Activated naive CD4-positive, alpha-beta T cell treated with anti-CD3 and anti-CD28 coated beads, Interleukin-2, amount 50 U/mL, for 72 hours (primary cell): ENCODE measurements at regions not wholly inside any gene's neighbourhood (a gene's known extent, or its start where the extent isn't known, plus 50 kb on each side); places are given as distances from the start of the nearest gene placed in this dataset.
"Not testable (repeated sequence)": the region's sequence is repeated elsewhere in the genome, so short reads cannot be mapped to it uniquely, and the experiment has no call there.

Experiments used
- ATAC-seq, 2 donors: fragments of 150-1000 bp; cut with Tn5 transposase; 2 replicates each; pipeline ENCODE4 v1.10.0; 2021; ENCODE audit warnings: mild to moderate bottlenecking in 2 of 2, moderate library complexity in 2 of 2
- DNase-seq, 2 donors: peaks; one replicate each; pipeline ENCODE4 v3.0.0; 2021 to 2022; ENCODE audit warnings: low spot score in 2 of 2
- H3K27ac Mint-ChIP-seq, 2 donors: one replicate each; pipeline ENCODE4 v1.8.0; 2022; ENCODE audit warnings: mild to moderate bottlenecking in 2 of 2, mixed read lengths in 2 of 2
- H3K36me3 Mint-ChIP-seq, 2 donors: one replicate each; pipeline ENCODE4 v1.8.0; 2022; ENCODE audit warnings: mixed read lengths in 2 of 2
- H3K9me3 Mint-ChIP-seq, 2 donors: one replicate each; pipeline ENCODE4 v1.8.0; 2022; ENCODE audit warnings: mixed read lengths in 2 of 2

DNA sequence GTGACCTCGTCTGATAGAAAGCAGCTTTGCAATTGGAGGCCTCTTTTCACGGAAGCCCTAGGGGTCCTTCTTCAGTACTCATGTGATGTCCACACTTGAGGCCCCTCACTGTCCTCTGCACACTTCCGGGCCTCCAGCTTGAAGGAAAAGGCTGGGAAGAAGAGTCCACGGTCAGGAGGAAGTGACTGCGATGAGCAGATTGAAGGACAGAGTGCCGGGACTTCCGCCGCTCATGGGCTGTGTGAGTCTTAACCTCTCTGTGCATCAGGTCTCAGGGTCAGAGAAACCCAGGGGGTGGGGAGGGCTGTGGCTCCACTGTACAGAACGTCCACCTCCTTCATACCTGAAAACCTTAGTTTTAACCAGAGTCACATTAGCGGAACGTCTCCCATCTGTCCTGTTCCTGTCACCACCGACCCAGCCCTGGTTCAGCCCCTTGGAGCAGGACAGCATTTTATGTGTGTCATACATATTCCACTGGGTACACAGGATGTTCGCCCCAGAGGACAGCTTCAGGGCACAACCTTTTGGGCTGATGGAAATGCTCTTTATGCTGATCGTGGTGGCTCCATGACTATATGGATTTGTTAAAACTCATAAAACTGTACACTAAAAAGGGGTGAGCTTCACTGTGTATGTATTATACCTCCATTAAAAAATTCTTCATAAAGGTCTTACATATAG lies 51.0 kb upstream of the SORCS2 start:
- Mint-ChIP-seq H3K27ac (no peak overlapping the region), H3K9me3 (no peaks in the 10 kb centered on the region), H3K36me3 (no peaks in the 10 kb centered on the region)
- no peak for ATAC-seq
- DNase-seq: no peak

GRCh38 chr4:7140692-7141069 lies 51.7 kb upstream of the SORCS2 start:
- DNase-seq (no peak), ATAC-seq (no peak)
- Mint-ChIP-seq H3K9me3 (no peaks in the 10 kb centered on the region), H3K27ac (no peak overlapping the region), H3K36me3 (no peaks in the 10 kb centered on the region)

- H3K27ac Mint-ChIP-seq: peak overlapping the region in 1 of 2 donors; percentile 36
- no peaks in the 10 kb centered on the region for H3K9me3 Mint-ChIP-seq
- H3K36me3 Mint-ChIP-seq: no peaks in the 10 kb centered on the region
- ATAC-seq (no peak), DNase-seq (no peak)
These were observed 52.2 kb upstream of the SORCS2 start for GRCh38 chr4:7140062-7140691.

GRCh38 chr4:7139167-7139982 lies 53.0 kb upstream of the SORCS2 start:
- no peaks in the 10 kb centered on the region for H3K9me3 Mint-ChIP-seq
- DNase-seq (no peak), ATAC-seq (no peak)
- H3K36me3 Mint-ChIP-seq: no peaks in the 10 kb centered on the region
- no peak overlapping the region for H3K27ac Mint-ChIP-seq

DNA sequence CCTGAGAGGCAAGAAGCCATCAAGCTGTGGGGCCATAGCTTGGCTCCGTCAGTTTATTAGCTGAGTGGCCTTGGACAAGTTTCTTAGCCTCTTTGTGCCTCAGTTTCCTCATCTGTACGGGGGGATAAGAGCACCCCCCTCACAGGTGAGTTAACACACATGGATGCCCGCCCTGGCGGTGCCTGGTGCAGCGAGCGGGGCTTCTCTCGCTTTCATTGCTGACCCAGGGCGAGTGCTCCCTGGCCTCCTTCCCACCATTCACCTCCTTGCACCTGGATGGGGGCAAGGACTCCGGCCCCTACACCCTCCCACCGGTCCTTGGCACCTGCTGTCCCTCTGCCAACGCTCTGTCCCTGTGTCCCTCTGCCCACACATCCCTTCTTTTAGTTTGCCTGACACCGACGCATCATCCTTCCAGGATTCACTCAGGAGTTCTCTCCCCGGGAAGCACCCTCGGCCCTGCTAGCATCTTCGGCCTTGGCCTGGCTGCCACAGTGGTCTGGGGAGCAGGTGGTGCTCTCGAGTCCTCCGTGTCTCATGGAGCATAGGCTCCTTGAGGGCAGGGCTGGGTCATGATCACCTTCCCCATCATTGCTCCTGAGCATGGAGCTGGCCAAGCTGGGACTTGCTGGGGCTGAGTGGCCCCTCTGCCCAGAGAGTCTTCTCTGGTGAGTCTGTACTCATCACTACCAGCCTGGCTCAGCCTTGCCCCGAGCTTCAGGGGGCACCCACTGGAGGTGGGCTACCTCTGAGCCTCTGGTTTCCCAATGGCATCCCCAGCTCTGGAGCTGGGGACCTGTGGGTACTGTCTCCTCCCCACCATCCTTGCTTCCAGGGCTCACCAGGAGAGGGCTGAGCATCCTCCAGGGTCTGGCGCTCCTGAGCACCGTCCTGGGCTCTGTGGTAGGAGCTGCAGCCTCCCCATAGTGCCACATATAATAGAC lies 53.8 kb upstream of the SORCS2 start:
- DNase-seq (no peak), ATAC-seq (no peak)
- Mint-ChIP-seq H3K27ac (no peak overlapping the region), H3K9me3 (peaks cover 0 to 5% of the 10 kb centered on the region in 2 donors), H3K36me3 (no peaks in the 10 kb centered on the region)

GRCh38 chr4:7137326-7138200 lies 54.8 kb upstream of the SORCS2 start:
- H3K9me3 Mint-ChIP-seq: peaks cover 3 to 10% of the 10 kb centered on the region in 2 donors
- ATAC-seq (no peak), DNase-seq (no peak)

DNA sequence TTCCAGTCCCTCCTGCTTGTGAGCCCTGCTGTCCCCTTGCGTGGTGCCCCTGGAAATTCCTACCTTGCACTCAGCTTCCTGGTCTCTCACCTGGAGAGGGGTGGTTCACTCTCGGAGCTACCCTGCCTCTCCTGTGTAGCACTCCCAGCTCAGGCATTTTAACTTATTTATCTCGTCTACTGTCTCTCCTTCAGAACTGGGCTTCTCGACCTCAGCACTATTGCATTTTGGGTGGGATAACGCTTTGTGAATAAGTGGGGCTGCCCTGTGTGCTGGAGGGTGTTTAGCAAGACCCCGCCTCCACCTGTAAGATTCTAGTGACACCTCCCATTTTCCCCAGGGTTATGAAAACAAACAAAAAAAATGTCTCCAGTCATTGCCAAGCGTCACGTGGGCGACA lies 56.0 kb upstream of the SORCS2 start:
- ATAC-seq (no peak), DNase-seq (no peak)
- peaks cover 3 to 10% of the 10 kb centered on the region in 2 donors for H3K9me3 Mint-ChIP-seq
- H3K27ac Mint-ChIP-seq: no peak overlapping the region
- no peaks in the 10 kb centered on the region for H3K36me3 Mint-ChIP-seq

More at GRCh38 chr4:7137326-7138200, 54.8 kb upstream of the SORCS2 start:
- no peak overlapping the region for H3K27ac Mint-ChIP-seq
- no peaks in the 10 kb centered on the region for H3K36me3 Mint-ChIP-seq

DNA sequence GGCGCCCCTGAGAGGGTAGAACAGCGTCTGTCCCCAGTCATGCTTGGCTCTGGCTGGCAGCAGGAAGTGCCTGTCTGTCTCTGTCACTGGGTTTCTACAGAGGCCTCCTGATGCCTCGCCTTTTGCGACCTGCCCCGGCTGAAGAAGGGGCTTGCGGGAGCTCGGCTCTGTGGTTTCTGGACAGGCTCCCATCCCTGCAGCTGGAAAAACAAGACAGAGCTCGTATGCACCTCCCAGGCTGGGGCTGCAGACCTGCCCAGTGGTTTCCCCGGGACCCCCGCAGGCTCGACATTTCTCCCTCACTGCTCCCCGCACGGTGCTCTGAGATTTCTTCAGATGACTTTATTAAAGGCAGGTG lies 57.0 kb upstream of the SORCS2 start:
- no peak for DNase-seq
- H3K36me3 Mint-ChIP-seq: no peaks in the 10 kb centered on the region
- H3K27ac Mint-ChIP-seq: no peak overlapping the region
- peaks cover 3 to 10% of the 10 kb centered on the region in 2 donors for H3K9me3 Mint-ChIP-seq
- ATAC-seq: peak in 1 of 2 donors; percentile 25

GRCh38 chr4:7134737-7135388 lies 57.5 kb upstream of the SORCS2 start:
- H3K27ac Mint-ChIP-seq: no peak overlapping the region
- ATAC-seq (peak in 1 of 2 donors; percentile 23), DNase-seq (no peak)

DNA sequence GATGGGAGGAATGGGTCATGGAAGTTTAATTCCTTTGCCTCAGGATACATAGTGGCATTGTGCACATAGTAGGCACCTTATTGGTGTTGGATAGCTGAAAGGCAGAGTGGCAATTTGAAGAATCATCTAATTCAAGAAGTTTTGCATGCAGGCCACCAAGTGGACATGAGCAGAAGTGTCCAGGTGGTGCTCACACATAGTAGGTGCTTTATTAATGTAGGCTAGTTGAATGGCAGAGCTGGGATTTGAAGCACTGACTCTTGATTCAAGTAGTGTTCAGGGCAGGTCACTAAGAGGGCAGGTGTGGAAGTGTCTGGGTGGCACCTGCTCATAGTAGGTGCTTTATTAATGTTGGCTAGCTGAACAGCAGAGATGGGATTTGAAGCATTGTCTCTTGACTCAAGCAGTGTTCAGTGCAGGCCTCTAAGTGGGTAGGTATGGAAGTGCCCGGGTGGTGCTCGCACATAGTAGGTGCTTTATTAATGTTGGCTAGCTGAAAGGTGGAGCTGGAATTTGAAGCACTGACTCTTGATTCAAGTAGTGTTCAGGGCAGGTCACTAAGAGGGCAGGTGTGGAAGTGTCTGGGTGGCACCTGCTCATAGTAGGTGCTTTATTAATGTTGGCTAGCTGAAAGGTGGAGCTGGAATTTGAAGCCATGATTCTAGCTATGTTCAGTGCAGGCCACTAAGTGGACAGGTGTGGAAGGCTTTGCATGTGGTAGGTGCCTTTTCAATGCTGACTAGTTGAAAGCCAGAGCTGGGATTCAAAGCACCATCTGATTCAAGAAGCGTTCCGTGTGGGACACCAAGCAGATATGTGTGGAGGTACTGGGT lies 58.3 kb upstream of the SORCS2 start:
- not testable (repeated sequence) for H3K9me3 Mint-ChIP-seq, DNase-seq, H3K36me3 Mint-ChIP-seq, ATAC-seq, H3K27ac Mint-ChIP-seq

More at GRCh38 chr4:7134737-7135388, 57.5 kb upstream of the SORCS2 start:
- H3K36me3 Mint-ChIP-seq: no peaks in the 10 kb centered on the region
- H3K9me3 Mint-ChIP-seq: peaks cover 3 to 10% of the 10 kb centered on the region in 2 donors

- Mint-ChIP-seq H3K27ac (no peak overlapping the region), H3K9me3 (peaks cover 3 to 10% of the 10 kb centered on the region in 2 donors), H3K36me3 (no peaks in the 10 kb centered on the region)
- DNase-seq: no peak
- no peak for ATAC-seq
These were observed 59.4 kb upstream of the SORCS2 start for GRCh38 chr4:7132730-7133582.

GRCh38 chr4:7132249-7132648 lies 60.1 kb upstream of the SORCS2 start:
- no peak for DNase-seq

DNA sequence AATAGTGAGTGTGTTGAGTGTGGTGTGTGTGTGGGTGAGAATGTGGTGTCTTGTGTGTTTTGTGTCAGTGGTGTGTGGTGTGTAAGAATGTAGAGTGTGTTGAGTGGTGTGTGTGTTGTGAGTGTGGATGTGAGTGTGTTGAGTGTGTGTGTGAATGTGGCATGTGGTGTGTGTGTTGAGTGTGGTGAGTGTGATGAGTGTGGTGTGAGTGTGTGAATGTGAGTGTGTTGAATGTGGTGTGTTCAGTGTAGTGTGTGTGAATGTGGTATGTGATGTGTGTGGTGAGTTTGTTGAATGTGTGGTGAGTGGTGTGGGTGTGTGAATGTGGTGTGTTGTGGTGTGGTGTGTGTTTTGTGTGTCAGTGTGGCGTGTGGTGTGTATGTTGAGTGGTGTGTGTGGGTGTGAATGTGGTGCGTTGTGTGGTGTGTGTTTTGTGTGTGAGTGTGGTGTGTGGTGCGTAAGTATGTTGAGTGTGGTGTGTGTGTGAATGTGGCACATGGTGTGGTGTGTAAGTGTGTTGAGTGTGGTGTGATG lies 60.8 kb upstream of the SORCS2 start:
- Mint-ChIP-seq H3K27ac (no peak overlapping the region), H3K36me3 (no peaks in the 10 kb centered on the region), H3K9me3 (peaks cover 3 to 10% of the 10 kb centered on the region in 2 donors)
- ATAC-seq (peak in 1 of 2 donors; percentile 7), DNase-seq (no peak)

More at GRCh38 chr4:7132249-7132648, 60.1 kb upstream of the SORCS2 start:
- no peak overlapping the region for H3K27ac Mint-ChIP-seq
- ATAC-seq: peak in 1 of 2 donors; percentile 42
- H3K36me3 Mint-ChIP-seq: no peaks in the 10 kb centered on the region
- H3K9me3 Mint-ChIP-seq: peaks cover 3 to 10% of the 10 kb centered on the region in 2 donors
